Kidney (tissue), 13 donors: ENCODE measurements at regions not wholly inside any gene's neighbourhood (a gene's known extent, or its start where the extent isn't known, plus 50 kb on each side); places are given as distances from the start of the nearest gene placed in this dataset.

Experiments
- DNase-seq, 5 donors: peaks; one replicate each; pipeline ENCODE4 v3.0.0-alpha.2; 2013 to 2020
- FAIRE-seq: peaks from 2 replicates; lab custom pipeline; 2012; peaks lifted over from hg19 to GRCh38; lab: Jason Lieb, UNC
- H3K27ac ChIP-seq, 2 donors: one replicate each; pipeline ENCODE4 v1.7.0; 2013; ENCODE audit warnings: low read depth in 2 of 2, low read length in 2 of 2, inconsistent platforms in 1 of 2
- H3K27me3 ChIP-seq: one replicate; pipeline ENCODE4 v1.7.1; 2013; ENCODE audit warnings: low read length, inconsistent platforms; ENCODE audit not compliant: control insufficient read depth, insufficient read depth
- H3K36me3 ChIP-seq, 3 donors: one replicate each; pipeline versions ENCODE4 v1.7.0 to v1.7.1; 2013; ENCODE audit warnings: low read length in 3 of 3, control low read depth in 1 of 3, inconsistent platforms in 1 of 3; ENCODE audit not compliant: insufficient read depth in 3 of 3, control insufficient read depth in 2 of 3
- H3K4me1 ChIP-seq, 3 donors: one replicate each; pipeline versions ENCODE4 v1.7.0 to v1.7.1; 2013; ENCODE audit warnings: low read length in 3 of 3, inconsistent platforms in 1 of 3, low read depth in 1 of 3; ENCODE audit not compliant: control insufficient read depth in 2 of 3, insufficient read depth in 2 of 3
- H3K4me3 ChIP-seq, 3 donors: one replicate each; pipeline versions ENCODE4 v1.7.0 to v1.8.1; 2013; ENCODE audit warnings: low read length in 3 of 3, control low read depth in 1 of 3, inconsistent platforms in 1 of 3
- H3K9ac ChIP-seq, 3 donors: one replicate each; pipeline versions ENCODE4 v1.7.0 to v1.7.1; 2013; ENCODE audit warnings: low read length in 3 of 3, control low read depth in 1 of 3, inconsistent platforms in 1 of 3
- H3K9me3 ChIP-seq, 3 donors: one replicate each; pipeline versions ENCODE4 v1.7.0 to v1.7.1; 2013; ENCODE audit warnings: low read length in 3 of 3, control low read depth in 1 of 3, inconsistent platforms in 1 of 3; ENCODE audit not compliant: control insufficient read depth in 2 of 3, insufficient read depth in 1 of 3
- intact Hi-C: fragments of 100-400 bp; cut with DNase I; formaldehyde crosslinking; loops from one replicate; pipeline ENCODE4 v1.11.1; 2022
- TF ChIP-seq, protein P1 (sequence below): IDR thresholded peaks from 3 replicates; pipeline ENCODE4 v1.5.1; 2012; ENCODE audit warnings: mild to moderate bottlenecking, moderate library complexity, borderline replicate concordance; ENCODE audit not compliant: insufficient read depth; ENCODE audit errors: extremely low read depth
- donor health status: control.
- donor health status: control.
- donor health status: control.
- donor health status: control.
- donor health status: control.
- donor health status: DM: yes; HTN: yes; CAD: no.
- donor health status: Normal renal cell carcinoma (clear cell type).

GRCh38 chr15:35992791-35993190, 446.8 kb upstream of the DPH6 start:
- Histone ChIP-seq H3K9ac (no peak overlapping the region), H3K27me3 (no peaks in the 10 kb centered on the region), H3K4me3 (no peak overlapping the region), H3K36me3 (no peaks in the 10 kb centered on the region), H3K9me3 (no peaks in the 10 kb centered on the region), H3K4me1 (no peaks in the 10 kb centered on the region), H3K27ac (no peak overlapping the region)
- TF ChIP-seq, protein P1, sequence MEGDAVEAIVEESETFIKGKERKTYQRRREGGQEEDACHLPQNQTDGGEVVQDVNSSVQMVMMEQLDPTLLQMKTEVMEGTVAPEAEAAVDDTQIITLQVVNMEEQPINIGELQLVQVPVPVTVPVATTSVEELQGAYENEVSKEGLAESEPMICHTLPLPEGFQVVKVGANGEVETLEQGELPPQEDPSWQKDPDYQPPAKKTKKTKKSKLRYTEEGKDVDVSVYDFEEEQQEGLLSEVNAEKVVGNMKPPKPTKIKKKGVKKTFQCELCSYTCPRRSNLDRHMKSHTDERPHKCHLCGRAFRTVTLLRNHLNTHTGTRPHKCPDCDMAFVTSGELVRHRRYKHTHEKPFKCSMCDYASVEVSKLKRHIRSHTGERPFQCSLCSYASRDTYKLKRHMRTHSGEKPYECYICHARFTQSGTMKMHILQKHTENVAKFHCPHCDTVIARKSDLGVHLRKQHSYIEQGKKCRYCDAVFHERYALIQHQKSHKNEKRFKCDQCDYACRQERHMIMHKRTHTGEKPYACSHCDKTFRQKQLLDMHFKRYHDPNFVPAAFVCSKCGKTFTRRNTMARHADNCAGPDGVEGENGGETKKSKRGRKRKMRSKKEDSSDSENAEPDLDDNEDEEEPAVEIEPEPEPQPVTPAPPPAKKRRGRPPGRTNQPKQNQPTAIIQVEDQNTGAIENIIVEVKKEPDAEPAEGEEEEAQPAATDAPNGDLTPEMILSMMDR: no peak
- intact Hi-C loops: no loop called here
- no peak for DNase-seq
- no peak for FAIRE-seq

DNA sequence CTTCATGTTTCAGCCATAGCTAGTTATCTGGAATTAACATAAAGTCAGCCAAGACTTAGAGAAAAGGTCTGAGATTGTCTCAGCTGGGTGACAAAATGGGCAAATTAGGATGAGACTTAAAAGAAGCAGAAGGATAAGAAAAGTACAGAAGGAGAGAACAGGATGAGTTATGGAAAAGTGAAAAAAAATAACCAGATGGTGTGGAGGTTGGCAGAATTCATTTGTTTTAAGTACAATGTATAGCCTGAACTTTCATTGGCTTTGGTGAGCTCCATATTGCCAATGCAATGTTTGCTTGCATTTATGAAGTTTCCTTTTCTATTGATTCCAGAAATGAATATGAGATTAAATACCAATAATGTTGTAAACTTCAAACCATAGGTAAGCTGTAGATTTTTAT, 447.2 kb upstream of the DPH6 start:
- Histone ChIP-seq H3K4me3 (no peak overlapping the region), H3K27me3 (no peaks in the 10 kb centered on the region), H3K4me1 (no peaks in the 10 kb centered on the region), H3K27ac (no peak overlapping the region), H3K9me3 (no peaks in the 10 kb centered on the region), H3K36me3 (no peaks in the 10 kb centered on the region), H3K9ac (no peak overlapping the region)
- intact Hi-C loops: no loop called here
- TF ChIP-seq, protein P1: no peak
- FAIRE-seq: no peak
- DNase-seq: no peak

DNA sequence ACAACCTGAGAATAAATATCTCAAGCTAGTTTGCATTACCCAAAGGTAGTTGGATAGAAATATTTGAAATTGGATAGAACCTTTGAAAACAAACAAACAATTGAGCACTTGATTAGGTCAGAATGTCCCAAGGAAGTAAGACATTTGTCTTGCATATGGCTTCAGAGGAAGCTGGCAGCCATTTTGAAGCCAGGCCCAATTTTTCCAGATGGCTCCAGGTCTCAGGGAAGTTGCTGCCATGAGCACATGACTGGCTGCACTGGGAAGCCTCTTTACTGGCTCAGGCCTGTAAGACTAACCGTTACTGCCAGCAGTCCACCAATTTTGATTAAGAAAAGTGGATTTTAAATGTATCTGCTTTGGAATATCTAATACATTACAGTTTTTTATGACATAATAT, 448.9 kb upstream of the DPH6 start:
- no peak overlapping the region for H3K27ac ChIP-seq
- intact Hi-C loops: no loop called here
- FAIRE-seq: no peak

More for the DNA sequence above, 448.9 kb upstream of the DPH6 start:
- no peak for DNase-seq
- H3K36me3 ChIP-seq: no peaks in the 10 kb centered on the region
- H3K4me1 ChIP-seq: peaks cover 0 to 2% (median 0%) of the 10 kb centered on the region in 3 donors
- TF ChIP-seq, protein P1: no peak
- no peak overlapping the region for H3K4me3 ChIP-seq
- H3K9me3 ChIP-seq: no peaks in the 10 kb centered on the region
- H3K9ac ChIP-seq: no peak overlapping the region
- H3K27me3 ChIP-seq: no peaks in the 10 kb centered on the region
